PC-9 (cell line): ENCODE measurements at regions not wholly inside any gene's neighbourhood (a gene's known extent, or its start where the extent isn't known, plus 50 kb on each side); places are given as distances from the start of the nearest gene placed in this dataset.

ENCODE experiments used
- BruUV-seq: library from RNA; stranded (reverse); fragments of 400-500 nt; replicated peaks from 2 replicates; lab custom pipeline; 2021; lab: Mats Ljungman, UMichigan
- CTCF ChIA-PET: fragments of 300-600 bp; sonication (Branson Sonifier 250); formaldehyde crosslinking; loops from one replicate; lab custom pipeline; 2022; ENCODE audit warnings: antibody characterized with exemption; lab: Charles Lee
- POLR2A ChIA-PET: fragments of 300-600 bp; sonication (Branson Sonifier 250); formaldehyde crosslinking; loops from one replicate; lab custom pipeline; 2022; ENCODE audit warnings: antibody characterized with exemption; ENCODE audit not compliant: unreplicated experiment; lab: Charles Lee
- DNase-seq, 2 experiments: peaks; one replicate each; pipeline versions ENCODE4 v3.0.0 to v3.0.0-alpha.2; 2015 to 2022; ENCODE audit warnings: mixed read lengths in 1 of 2
- H2AFZ ChIP-seq: fragments of 200-600 bp; sonication (generic); 2 replicates; pipeline ENCODE4 v1.8.1; 2017; ENCODE audit warnings: antibody characterized with exemption
- H3F3A ChIP-seq: fragments of 200-600 bp; sonication (generic); 2 replicates; pipeline ENCODE4 v1.8.1; 2017; ENCODE audit warnings: antibody characterized with exemption, mild to moderate bottlenecking, low read depth; ENCODE audit not compliant: insufficient read depth
- H3K27ac ChIP-seq: fragments of 200-600 bp; sonication (generic); 2 replicates; pipeline ENCODE4 v1.6.1; 2016; ENCODE audit warnings: mixed run types
- H3K27me3 ChIP-seq: fragments of 200-600 bp; sonication (generic); 2 replicates; pipeline ENCODE4 v1.6.1; 2016; ENCODE audit warnings: low read depth, mixed run types; ENCODE audit not compliant: insufficient read depth
- H3K36me3 ChIP-seq: fragments of 200-600 bp; sonication (generic); 2 replicates; pipeline ENCODE4 v1.6.1; 2016; ENCODE audit warnings: low read depth, mixed run types
- H3K4me1 ChIP-seq: fragments of 200-600 bp; sonication (generic); replicated peaks from 2 replicates; pipeline ENCODE4 v1.6.1; 2016; ENCODE audit warnings: mixed run types; ENCODE audit not compliant: insufficient read depth
- H3K4me2 ChIP-seq: fragments of 200-600 bp; sonication (generic); 2 replicates; pipeline ENCODE4 v1.6.1; 2017; ENCODE audit warnings: mixed run types
- H3K4me3 ChIP-seq: fragments of 200-600 bp; sonication (generic); 2 replicates; pipeline ENCODE4 v1.6.1; 2016; ENCODE audit warnings: mixed run types
- H3K79me2 ChIP-seq: fragments of 200-600 bp; sonication (generic); 2 replicates; pipeline ENCODE4 v1.6.1; 2017; ENCODE audit warnings: low read depth, mixed run types
- H3K9me2 ChIP-seq: fragments of 200-600 bp; sonication (generic); 2 replicates; pipeline ENCODE4 v1.8.1; 2017; ENCODE audit warnings: mild to moderate bottlenecking; ENCODE audit not compliant: insufficient read depth
- H3K9me3 ChIP-seq: fragments of 200-600 bp; sonication (generic); 2 replicates; pipeline ENCODE4 v1.8.1; 2016; ENCODE audit warnings: low read depth; ENCODE audit not compliant: insufficient read depth
- H4K20me1 ChIP-seq: fragments of 200-600 bp; sonication (generic); 2 replicates; pipeline ENCODE4 v1.8.1; 2017; ENCODE audit not compliant: insufficient read depth
- CTCF ChIP-seq: fragments of 200-600 bp; sonication (generic); conservative IDR thresholded peaks from 2 replicates; pipeline ENCODE4 v1.6.1; 2017; ENCODE audit warnings: mixed run types, antibody characterized with exemption, mild to moderate bottlenecking, moderate library complexity
- EZH2 ChIP-seq: fragments of 200-600 bp; sonication (generic); IDR thresholded peaks from 2 replicates; pipeline ENCODE4 v1.8.0; 2017; ENCODE audit warnings: antibody characterized with exemption, low read depth
- intact Hi-C: fragments of 100-400 bp; cut with micrococcal nuclease; formaldehyde crosslinking; loops from one replicate; pipeline ENCODE4 v1.10.0; 2022; ENCODE audit not compliant: unreplicated experiment

- H2AFZ ChIP-seq, result no peak overlapping the region
- no peaks in the 10 kb centered on the region for H3K4me1 ChIP-seq
- H3K9me2 ChIP-seq, result no peaks in the 10 kb centered on the region
- 0 out of 2 replicates have a peak, but pooled peaks cover 3% of the 10 kb centered on the region for H3F3A ChIP-seq
- H4K20me1 ChIP-seq, result no peaks in the 10 kb centered on the region
- no peaks in the 10 kb centered on the region for H3K36me3 ChIP-seq
- no peaks in the 10 kb centered on the region for H3K79me2 ChIP-seq
- TF ChIP-seq CTCF (no peak), EZH2 (no peak)
- no peak overlapping the region for H3K4me2 ChIP-seq
- no peaks in the 10 kb centered on the region for H3K27me3 ChIP-seq
- H3K27ac ChIP-seq, result no peak overlapping the region
- H3K9me3 ChIP-seq, result no peaks in the 10 kb centered on the region
- intact Hi-C loops, result no loop called here
- ChIA-PET CTCF (no interaction called here), POLR2A (no interaction called here)
- no TSS peak for BruUV-seq
- no peak overlapping the region for H3K4me3 ChIP-seq
- DNase-seq, result no peak
Measured at GRCh38 chr20:12161734-12162133, 244.0 kb downstream of the BTBD3 start.

GRCh38 chr20:12166053-12166717 is 248.5 kb downstream of the BTBD3 start:
- no peak overlapping the region for H3K4me2 ChIP-seq
- POLR2A ChIA-PET, result no interaction called here
- CTCF ChIA-PET, result no interaction called here
- no peaks in the 10 kb centered on the region for H4K20me1 ChIP-seq
- no peaks in the 10 kb centered on the region for H3K36me3 ChIP-seq
- intact Hi-C loops, result no loop called here
- no peaks in the 10 kb centered on the region for H3K4me1 ChIP-seq
- H3K4me3 ChIP-seq, result no peak overlapping the region
- H3K27ac ChIP-seq, result no peak overlapping the region
- H3K9me2 ChIP-seq, result no peaks in the 10 kb centered on the region
- peaks cover 6% of the 10 kb centered on the region for H3K9me3 ChIP-seq
- no TSS peak for BruUV-seq
- no peak for TF ChIP-seq EZH2
- no peak for TF ChIP-seq CTCF
- no peaks in the 10 kb centered on the region for H3K79me2 ChIP-seq
- DNase-seq, result peak in 1 of 2 experiments; percentile 37
- H2AFZ ChIP-seq, result no peak overlapping the region
- no peaks in the 10 kb centered on the region for H3K27me3 ChIP-seq
- H3F3A ChIP-seq, result 0 out of 2 replicates have a peak, but pooled peaks cover 3% of the 10 kb centered on the region

GRCh38 chr20:12170406-12170805 is 252.7 kb downstream of the BTBD3 start:
- ChIA-PET POLR2A (no interaction called here), CTCF (no interaction called here)
- Histone ChIP-seq H3K27ac (no peak overlapping the region), H2AFZ (no peak overlapping the region), H3F3A (0 out of 2 replicates have a peak, but pooled peaks cover 3% of the 10 kb centered on the region), H3K9me2 (no peaks in the 10 kb centered on the region), H3K4me1 (no peaks in the 10 kb centered on the region), H3K4me3 (no peak overlapping the region), H3K36me3 (no peaks in the 10 kb centered on the region), H3K9me3 (peaks cover 6% of the 10 kb centered on the region), H3K79me2 (no peaks in the 10 kb centered on the region), H4K20me1 (no peaks in the 10 kb centered on the region), H3K27me3 (no peaks in the 10 kb centered on the region), H3K4me2 (no peak overlapping the region)
- no TSS peak for BruUV-seq
- no peak for DNase-seq
- intact Hi-C loops, result no loop called here
- no peak for TF ChIP-seq EZH2
- TF ChIP-seq CTCF, result no peak
